ENCODE measurements at regions not wholly inside any gene's neighbourhood (a gene's known extent, or its start where the extent isn't known, plus 50 kb on each side); places are given as distances from the start of the nearest gene placed in this dataset.

GRCh38 chr12:93002293-93003054 lies 73.4 kb upstream of the EEA1 start:
- H3K36me3 Mint-ChIP-seq (ENCODE audit: low read depth, unreplicated experiment): no peaks in the 10 kb centered on the region
- no peak for DNase-seq (ENCODE audit: low spot score)
- no peak overlapping the region for H3K27ac Mint-ChIP-seq (ENCODE audit: unreplicated experiment)
- TF ChIP-seq CTCF (IDR thresholded peaks at IDR 0.05; ENCODE audit: unreplicated experiment): no peak
- H3K27me3 Mint-ChIP-seq (ENCODE audit: unreplicated experiment): no peaks in the 10 kb centered on the region
- peaks cover 3% of the 10 kb centered on the region for H3K4me1 Mint-ChIP-seq (ENCODE audit: unreplicated experiment)
- H3K4me3 Mint-ChIP-seq (ENCODE audit: unreplicated experiment): no peak overlapping the region
- no peaks in the 10 kb centered on the region for H3K9me3 Mint-ChIP-seq (ENCODE audit: unreplicated experiment)

GRCh38 chr12:93003531-93004239 lies 74.6 kb upstream of the EEA1 start:
- no peaks in the 10 kb centered on the region for H3K27me3 Mint-ChIP-seq (ENCODE audit: unreplicated experiment)
- TF ChIP-seq CTCF (IDR thresholded peaks at IDR 0.05; ENCODE audit: unreplicated experiment): no peak
- no peak overlapping the region for H3K27ac Mint-ChIP-seq (ENCODE audit: unreplicated experiment)
- H3K4me3 Mint-ChIP-seq (ENCODE audit: unreplicated experiment): no peak overlapping the region
- peaks cover 3% of the 10 kb centered on the region for H3K4me1 Mint-ChIP-seq (ENCODE audit: unreplicated experiment)
- H3K36me3 Mint-ChIP-seq (ENCODE audit: low read depth, unreplicated experiment): no peaks in the 10 kb centered on the region
- no peak for DNase-seq (ENCODE audit: low spot score)
- no peaks in the 10 kb centered on the region for H3K9me3 Mint-ChIP-seq (ENCODE audit: unreplicated experiment)

- Mint-ChIP-seq H3K9me3 (ENCODE audit: unreplicated experiment) (no peaks in the 10 kb centered on the region), H3K27me3 (ENCODE audit: unreplicated experiment) (no peaks in the 10 kb centered on the region), H3K36me3 (ENCODE audit: low read depth, unreplicated experiment) (no peaks in the 10 kb centered on the region), H3K4me3 (ENCODE audit: unreplicated experiment) (no peak overlapping the region), H3K4me1 (ENCODE audit: unreplicated experiment) (peaks cover 4% of the 10 kb centered on the region), H3K27ac (ENCODE audit: unreplicated experiment) (no peak overlapping the region)
- TF ChIP-seq CTCF (IDR thresholded peaks at IDR 0.05; ENCODE audit: unreplicated experiment): no peak
- DNase-seq (ENCODE audit: low spot score): no peak
Observed at GRCh38 chr12:93005928-93006392, 76.9 kb upstream of the EEA1 start.

- Mint-ChIP-seq H3K4me1 (ENCODE audit: unreplicated experiment) (peaks cover 4% of the 10 kb centered on the region), H3K27me3 (ENCODE audit: unreplicated experiment) (no peaks in the 10 kb centered on the region), H3K4me3 (ENCODE audit: unreplicated experiment) (no peak overlapping the region), H3K27ac (ENCODE audit: unreplicated experiment) (no peak overlapping the region), H3K36me3 (ENCODE audit: low read depth, unreplicated experiment) (no peaks in the 10 kb centered on the region), H3K9me3 (ENCODE audit: unreplicated experiment) (no peaks in the 10 kb centered on the region)
- TF ChIP-seq CTCF (IDR thresholded peaks at IDR 0.05; ENCODE audit: unreplicated experiment): no peak
- no peak for DNase-seq (ENCODE audit: low spot score)
Observed at GRCh38 chr12:93006471-93007208, 77.5 kb upstream of the EEA1 start.

Data from endothelial cell (in vitro differentiated cells).